ENCODE measurements at regions not wholly inside any gene's neighbourhood (a gene's known extent, or its start where the extent isn't known, plus 50 kb on each side); places are given as distances from the start of the nearest gene placed in this dataset.

GRCh38 chr19:29074579-29074978, 138.4 kb downstream of the UQCRFS1 start:
- Histone ChIP-seq H3K4me1 (ENCODE audit: insufficient read depth, low read length) (peaks cover 5% of the 10 kb centered on the region), H2BK120ac (ENCODE audit: low read depth, low read length, poor library complexity, severe bottlenecking) (no peak overlapping the region), H3K9me3 (ENCODE audit: control insufficient read depth, low read depth, low read length) (no peaks in the 10 kb centered on the region), H3K9ac (ENCODE audit: extremely low read depth, insufficient read length, low read length) (no peak overlapping the region), H2AFZ (ENCODE audit: low read length) (no peak overlapping the region), H4K20me1 (ENCODE audit: control insufficient read depth, insufficient read depth, insufficient read length) (no peaks in the 10 kb centered on the region), H4K91ac (ENCODE audit: insufficient read length, low read depth, low read length) (no peak overlapping the region), H3K79me2 (ENCODE audit: insufficient read depth, low read length) (no peaks in the 10 kb centered on the region), H3T11ph (ENCODE audit: low read length) (no peak overlapping the region), H3K27me3 (ENCODE audit: insufficient read depth, low read length) (no peaks in the 10 kb centered on the region), H4K5ac (ENCODE audit: insufficient read length, low read depth, low read length) (no peak overlapping the region), H2BK5ac (ENCODE audit: insufficient read length, low read length) (no peak overlapping the region), H2AK5ac (ENCODE audit: insufficient read length, low read length) (no peak overlapping the region), H3K18ac (ENCODE audit: insufficient read length, low read depth, low read length) (no peak overlapping the region), H3K79me1 (ENCODE audit: insufficient read depth, low read depth, low read length, poor library complexity, severe bottlenecking) (no peaks in the 10 kb centered on the region), H4K8ac (replicated peaks; ENCODE audit: insufficient read length, low read depth, low read length) (no peak overlapping the region), H2BK12ac (ENCODE audit: insufficient read length, low read depth, low read length) (no peak overlapping the region), H3K27ac (ENCODE audit: insufficient read length, low read depth, low read length) (no peak overlapping the region), H3K4me2 (ENCODE audit: insufficient read depth, insufficient read length, low read length) (no peak overlapping the region), H2BK20ac (ENCODE audit: low read depth, low read length, poor library complexity, severe bottlenecking) (no peak overlapping the region), H3K14ac (ENCODE audit: insufficient read depth, low read length) (no peak overlapping the region), H3K23ac (ENCODE audit: insufficient read length, low read depth, low read length) (no peak overlapping the region), H3K56ac (ENCODE audit: insufficient read length, low read depth, low read length) (no peak overlapping the region), H3K4ac (ENCODE audit: low read depth, low read length) (no peak overlapping the region), H2BK15ac (ENCODE audit: low read depth, low read length) (no peak overlapping the region), H3K23me2 (ENCODE audit: insufficient read length, low read depth, low read length, poor library complexity, severe bottlenecking) (no peaks in the 10 kb centered on the region)
- Mint-ChIP-seq H3K27me3 (ENCODE audit: low read depth) (peaks cover 4% of the 10 kb centered on the region; the same call in 1 of the 2 replicates), H3K36me3 (ENCODE audit: insufficient read depth in 1 of 3, low read depth in 3 of 3) (no peaks in the 10 kb centered on the region; a peak in 1 of 7 replicates), H3K9me3 (no peaks in the 10 kb centered on the region; a peak in 1 of 5 replicates), H3K4me1 (peaks cover 20 to 25% of the 10 kb centered on the region in 2 experiments), H3K27ac (no peak overlapping the region), H3K4me3 (no peak overlapping the region)
- WGBS (ENCODE audit: extremely low coverage, insufficient read length, low lambda C conversion rate), result no CpG with 5 or more reads among the region's 5 CpGs
- no peak for TF ChIP-seq CTCF (conservative IDR thresholded peaks at IDR 0.05)
- DNase-seq, result no peak
